Tibial artery (tissue), 4 donors: ENCODE measurements at regions not wholly inside any gene's neighbourhood (a gene's known extent, or its start where the extent isn't known, plus 50 kb on each side); places are given as distances from the start of the nearest gene placed in this dataset.

ENCODE experiments used
- DNase-seq, 2 donors: peaks; one replicate each; pipeline ENCODE4 v3.0.0-alpha.2; 2019
- H3K27ac ChIP-seq, 2 donors: fragments of 200-600 bp; sonication (generic) in 1 of 2; 1 replicate in 1 of 2; 2 replicates in 1 of 2; pipeline ENCODE4 v1.5.1; 2018 to 2019; ENCODE audit warnings: mild to moderate bottlenecking in 1 of 2
- H3K27me3 ChIP-seq, 2 donors: fragments of 200-600 bp; sonication (generic) in 1 of 2; one replicate each; pipeline versions ENCODE4 v1.5.1 to v1.6.0; 2016 to 2019
- H3K36me3 ChIP-seq, 3 donors: fragments of 200-600 bp; sonication (generic) in 2 of 3; one replicate each; pipeline ENCODE4 v1.5.1; 2016 to 2019; ENCODE audit warnings: mild to moderate bottlenecking in 2 of 3
- H3K4me1 ChIP-seq, 4 donors: fragments of 200-600 bp; sonication (generic) in 2 of 4; 1 replicate in 3 of 4; 2 replicates in 1 of 4; pipeline ENCODE4 v1.5.1; 2016 to 2019
- H3K4me3 ChIP-seq, 2 donors: fragments of 200-600 bp; sonication (generic) in 1 of 2; 1 replicate in 1 of 2; 2 replicates in 1 of 2; pipeline ENCODE4 v1.5.1; 2018 to 2019; ENCODE audit warnings: mild to moderate bottlenecking in 2 of 2
- H3K9me3 ChIP-seq, 3 donors: fragments of 200-600 bp; sonication (generic) in 1 of 3; one replicate each; pipeline ENCODE4 v1.5.1; 2016 to 2019
- intact Hi-C: fragments of 100-400 bp; cut with DNase I; formaldehyde crosslinking; loops from one replicate; pipeline ENCODE4 v1.15.0; 2023; ENCODE audit warnings: low total_unique reads
- TF ChIP-seq, protein P1 (sequence below), 2 experiments: fragments of 200-600 bp in 1 of 2; fragments of 450-650 bp in 1 of 2; IDR thresholded peaks; one replicate each; pipeline ENCODE4 v1.5.1; 2017 to 2019; ENCODE audit warnings: antibody characterized with exemption in 2 of 2, mild to moderate bottlenecking in 1 of 2, moderate library complexity in 1 of 2

DNA sequence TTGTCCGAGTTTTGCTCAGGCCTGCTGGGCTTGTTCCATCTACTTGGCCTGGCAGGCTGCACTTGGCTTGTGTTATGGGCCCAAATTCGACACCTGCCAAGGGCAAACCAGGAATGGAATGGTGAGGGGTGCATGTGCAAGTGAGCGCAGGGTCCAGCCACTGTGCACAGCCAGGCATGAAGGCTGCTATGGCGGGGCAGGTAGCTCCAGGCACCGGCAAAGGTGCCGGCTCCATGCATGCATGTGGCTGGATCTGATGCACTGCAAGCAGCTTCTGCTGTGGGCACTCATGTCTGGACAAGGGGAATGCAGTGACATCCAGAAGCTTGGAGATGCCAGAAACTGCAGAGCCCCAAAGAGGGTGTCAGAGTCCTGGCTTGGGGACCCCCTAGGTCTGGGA is 463.0 kb downstream of the EPHA3 start:
- no peaks in the 10 kb centered on the region for H3K36me3 ChIP-seq
- H3K27ac ChIP-seq = no peak overlapping the region
- DNase-seq = no peak
- peaks cover 0 to 18% (median 4%) of the 10 kb centered on the region in 4 donors for H3K4me1 ChIP-seq
- intact Hi-C loops = no loop called here
- TF ChIP-seq, protein P1, sequence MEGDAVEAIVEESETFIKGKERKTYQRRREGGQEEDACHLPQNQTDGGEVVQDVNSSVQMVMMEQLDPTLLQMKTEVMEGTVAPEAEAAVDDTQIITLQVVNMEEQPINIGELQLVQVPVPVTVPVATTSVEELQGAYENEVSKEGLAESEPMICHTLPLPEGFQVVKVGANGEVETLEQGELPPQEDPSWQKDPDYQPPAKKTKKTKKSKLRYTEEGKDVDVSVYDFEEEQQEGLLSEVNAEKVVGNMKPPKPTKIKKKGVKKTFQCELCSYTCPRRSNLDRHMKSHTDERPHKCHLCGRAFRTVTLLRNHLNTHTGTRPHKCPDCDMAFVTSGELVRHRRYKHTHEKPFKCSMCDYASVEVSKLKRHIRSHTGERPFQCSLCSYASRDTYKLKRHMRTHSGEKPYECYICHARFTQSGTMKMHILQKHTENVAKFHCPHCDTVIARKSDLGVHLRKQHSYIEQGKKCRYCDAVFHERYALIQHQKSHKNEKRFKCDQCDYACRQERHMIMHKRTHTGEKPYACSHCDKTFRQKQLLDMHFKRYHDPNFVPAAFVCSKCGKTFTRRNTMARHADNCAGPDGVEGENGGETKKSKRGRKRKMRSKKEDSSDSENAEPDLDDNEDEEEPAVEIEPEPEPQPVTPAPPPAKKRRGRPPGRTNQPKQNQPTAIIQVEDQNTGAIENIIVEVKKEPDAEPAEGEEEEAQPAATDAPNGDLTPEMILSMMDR (IDR thresholded peaks at IDR 0.05) = no peak
- peaks cover 0 to 16% (median 3%) of the 10 kb centered on the region in 3 donors for H3K9me3 ChIP-seq
- no peaks in the 10 kb centered on the region for H3K27me3 ChIP-seq
- no peak overlapping the region for H3K4me3 ChIP-seq

DNA sequence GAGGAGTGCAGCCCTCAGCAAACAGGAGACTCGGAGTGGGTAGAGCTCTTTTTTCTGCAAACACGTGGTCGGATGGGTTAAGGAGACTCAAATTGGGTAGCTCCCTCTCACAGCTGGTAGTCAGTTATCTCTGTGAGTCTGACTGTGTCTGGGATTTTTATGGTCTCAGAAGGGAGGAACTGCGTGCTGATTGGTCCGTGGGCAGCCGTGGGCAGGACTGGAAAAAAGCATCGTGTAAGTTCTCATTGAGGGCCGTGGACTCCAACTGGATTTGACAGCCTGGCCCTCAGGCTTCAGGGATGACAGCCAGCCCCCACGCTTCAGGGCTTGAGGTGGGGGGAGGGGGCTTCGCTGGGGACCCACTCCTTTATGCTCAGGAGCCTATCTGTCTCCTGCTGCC is 463.9 kb downstream of the EPHA3 start:
- H3K27me3 ChIP-seq = no peaks in the 10 kb centered on the region
- intact Hi-C loops = no loop called here
- H3K4me1 ChIP-seq = peaks cover 0 to 27% (median 4%) of the 10 kb centered on the region in 4 donors
- TF ChIP-seq, protein P1 (IDR thresholded peaks at IDR 0.05) = no peak
- H3K9me3 ChIP-seq = peaks cover 0 to 13% (median 0%) of the 10 kb centered on the region in 3 donors
- no peak overlapping the region for H3K27ac ChIP-seq
- DNase-seq = no peak
- H3K36me3 ChIP-seq = no peaks in the 10 kb centered on the region
- H3K4me3 ChIP-seq = no peak overlapping the region

DNA sequence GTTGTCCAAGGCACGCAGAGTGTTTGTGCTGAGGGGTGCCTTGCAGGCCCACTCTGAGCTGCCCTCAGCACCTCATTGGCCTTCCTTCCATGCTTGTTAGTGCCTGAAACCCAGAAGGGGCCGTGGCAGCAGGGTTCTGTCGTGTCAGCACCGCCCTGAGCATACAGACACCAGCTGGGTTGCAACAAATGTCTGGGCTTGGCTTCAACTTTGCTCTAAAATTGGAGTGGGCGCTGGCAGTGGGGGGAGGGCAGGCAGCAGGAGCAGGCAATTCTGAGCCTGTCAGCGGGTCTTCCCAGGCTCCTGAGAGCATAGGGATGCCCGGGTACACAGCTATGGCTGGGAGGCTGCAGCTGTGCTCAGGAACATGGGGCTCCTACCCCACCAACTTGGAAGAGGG is 464.3 kb downstream of the EPHA3 start:
- no peaks in the 10 kb centered on the region for H3K27me3 ChIP-seq
- H3K4me3 ChIP-seq = no peak overlapping the region
- intact Hi-C loops = no loop called here
- no peaks in the 10 kb centered on the region for H3K36me3 ChIP-seq
- TF ChIP-seq, protein P1 (IDR thresholded peaks at IDR 0.05) = no peak
- H3K9me3 ChIP-seq = peaks cover 0 to 9% (median 0%) of the 10 kb centered on the region in 3 donors
- no peak for DNase-seq
- H3K4me1 ChIP-seq = peaks cover 0 to 28% (median 4%) of the 10 kb centered on the region in 4 donors
- no peak overlapping the region for H3K27ac ChIP-seq

DNA sequence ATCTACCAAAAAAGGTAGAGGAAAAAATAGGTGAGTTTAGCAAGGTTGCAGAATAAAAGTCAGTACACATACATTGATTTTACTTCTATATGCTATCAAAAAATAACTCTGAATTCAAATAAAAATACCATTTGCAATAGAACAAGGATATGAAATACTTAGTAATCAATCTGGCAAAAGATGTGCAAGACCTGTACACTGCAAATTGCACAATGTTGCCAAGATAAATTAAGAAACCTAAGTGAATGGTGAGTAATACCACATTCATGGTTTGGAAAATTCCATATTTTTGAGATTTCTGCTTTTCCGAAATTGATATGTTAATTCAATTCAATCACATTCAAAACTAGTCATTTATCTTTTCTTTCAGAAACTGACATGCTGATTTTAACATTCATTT is 464.8 kb downstream of the EPHA3 start:
- intact Hi-C loops = no loop called here
- no peaks in the 10 kb centered on the region for H3K27me3 ChIP-seq
- H3K27ac ChIP-seq = no peak overlapping the region
- H3K4me3 ChIP-seq = no peak overlapping the region
- H3K36me3 ChIP-seq = no peaks in the 10 kb centered on the region
- H3K9me3 ChIP-seq = peaks cover 0 to 4% (median 0%) of the 10 kb centered on the region in 3 donors
- peaks cover 0 to 28% (median 4%) of the 10 kb centered on the region in 4 donors for H3K4me1 ChIP-seq
- TF ChIP-seq, protein P1 (IDR thresholded peaks at IDR 0.05) = no peak
- DNase-seq = no peak

DNA sequence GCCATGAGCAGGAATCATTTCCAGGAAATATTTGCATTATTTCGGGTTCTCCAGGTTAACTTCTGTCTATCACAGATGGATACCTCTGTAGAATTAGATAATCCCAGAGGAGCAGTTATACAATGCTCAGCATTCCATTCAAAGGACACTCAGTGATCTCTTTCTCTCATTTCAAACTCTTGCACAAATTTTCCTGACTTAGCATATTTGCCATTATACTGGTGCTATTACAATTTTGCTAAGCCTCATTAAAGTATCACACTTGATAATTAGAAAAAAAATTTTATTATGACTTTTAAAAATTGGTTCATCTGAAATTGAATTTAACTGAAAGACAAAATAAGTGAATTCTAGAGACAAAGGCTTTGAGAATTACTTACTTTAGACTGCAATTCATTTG is 469.0 kb downstream of the EPHA3 start:
- intact Hi-C loops = no loop called here
- Histone ChIP-seq H3K4me1 (peaks cover 0 to 22% (median 4%) of the 10 kb centered on the region in 4 donors), H3K27ac (no peak overlapping the region), H3K36me3 (no peaks in the 10 kb centered on the region), H3K27me3 (no peaks in the 10 kb centered on the region), H3K4me3 (no peak overlapping the region), H3K9me3 (no peaks in the 10 kb centered on the region)
- TF ChIP-seq, protein P1 (IDR thresholded peaks at IDR 0.05) = no peak
- no peak for DNase-seq
